ENCODE measurements at regions not wholly inside any gene's neighbourhood (a gene's known extent, or its start where the extent isn't known, plus 50 kb on each side); places are given as distances from the start of the nearest gene placed in this dataset.
"Not testable (repeated sequence)": the region's sequence is repeated elsewhere in the genome, so short reads cannot be mapped to it uniquely, and the experiment has no call there.

GRCh38 chrX:106284431-106285025 lies 116.4 kb downstream of the PWWP3B start:
- no peak overlapping the region for H3K4me3 ChIP-seq
- no peaks in the 10 kb centered on the region for H3K9me3 ChIP-seq
- TF ChIP-seq POLR2AphosphoS5 (IDR thresholded peaks at IDR 0.05; ENCODE audit: insufficient read depth in 1 of 2, low read depth in 1 of 2) (no peak), CTCF (IDR thresholded peaks at IDR 0.05) (no peak), POLR2A (IDR thresholded peaks at IDR 0.05) (no peak)
- no peak for DNase-seq (ENCODE audit: extremely low spot score in 2 of 2)
- H3K27ac ChIP-seq: no peak overlapping the region
- intact Hi-C loops (cut with DNase I): no loop called here
- no peaks in the 10 kb centered on the region for H3K36me3 ChIP-seq
- H3K27me3 ChIP-seq: no peaks in the 10 kb centered on the region
- no peaks in the 10 kb centered on the region for H3K4me1 ChIP-seq

- H3K27me3 ChIP-seq: no peaks in the 10 kb centered on the region
- H3K27ac ChIP-seq: no peak overlapping the region
- no peaks in the 10 kb centered on the region for H3K4me1 ChIP-seq
- TF ChIP-seq POLR2A (IDR thresholded peaks at IDR 0.05) (no peak), CTCF (IDR thresholded peaks at IDR 0.05) (no peak)
- H3K36me3 ChIP-seq: no peaks in the 10 kb centered on the region
- intact Hi-C loops (cut with DNase I): no loop called here
- H3K4me3 ChIP-seq: no peak overlapping the region
- H3K9me3 ChIP-seq: no peaks in the 10 kb centered on the region
- no peak for DNase-seq (ENCODE audit: extremely low spot score in 2 of 2)
These were observed 118.0 kb downstream of the PWWP3B start for GRCh38 chrX:106286053-106286650.

- H3K9me3 ChIP-seq; H3K27me3 ChIP-seq; intact Hi-C loops (cut with DNase I); DNase-seq (ENCODE audit: extremely low spot score in 2 of 2); H3K4me1 ChIP-seq; H3K36me3 ChIP-seq; H3K27ac ChIP-seq; H3K4me3 ChIP-seq: not testable (repeated sequence)
These were observed 122.7 kb downstream of the PWWP3B start for GRCh38 chrX:106290778-106291177.

GRCh38 chrX:106291779-106292390 lies 123.8 kb downstream of the PWWP3B start:
- H3K4me1 ChIP-seq; DNase-seq (ENCODE audit: extremely low spot score in 2 of 2): not testable (repeated sequence)

GRCh38 chrX:106300239-106300638 lies 132.1 kb downstream of the PWWP3B start:
- H3K9me3 ChIP-seq: no peaks in the 10 kb centered on the region
- intact Hi-C loops (cut with DNase I): no loop called here
- no peak overlapping the region for H3K27ac ChIP-seq
- H3K4me1 ChIP-seq: no peaks in the 10 kb centered on the region
- no peaks in the 10 kb centered on the region for H3K27me3 ChIP-seq
- no peaks in the 10 kb centered on the region for H3K36me3 ChIP-seq
- H3K4me3 ChIP-seq: no peak overlapping the region
- no peak for DNase-seq (ENCODE audit: extremely low spot score in 2 of 2)
- TF ChIP-seq POLR2AphosphoS5 (IDR thresholded peaks at IDR 0.05; ENCODE audit: insufficient read depth in 1 of 2, low read depth in 1 of 2) (no peak), POLR2A (IDR thresholded peaks at IDR 0.05) (no peak), CTCF (IDR thresholded peaks at IDR 0.05) (no peak)

More at GRCh38 chrX:106291779-106292390, 123.8 kb downstream of the PWWP3B start:
- H3K9me3 ChIP-seq; H3K27me3 ChIP-seq; H3K27ac ChIP-seq; intact Hi-C loops (cut with DNase I); H3K4me3 ChIP-seq; H3K36me3 ChIP-seq: not testable (repeated sequence)

- no peak for DNase-seq (ENCODE audit: extremely low spot score in 2 of 2)
- Histone ChIP-seq H3K36me3 (no peaks in the 10 kb centered on the region), H3K9me3 (no peaks in the 10 kb centered on the region), H3K27me3 (no peaks in the 10 kb centered on the region), H3K27ac (no peak overlapping the region), H3K4me3 (no peak overlapping the region), H3K4me1 (no peaks in the 10 kb centered on the region)
- no peak for TF ChIP-seq POLR2A (IDR thresholded peaks at IDR 0.05)
- TF ChIP-seq CTCF (IDR thresholded peaks at IDR 0.05): no peak
- no peak for TF ChIP-seq POLR2AphosphoS5 (IDR thresholded peaks at IDR 0.05; ENCODE audit: insufficient read depth in 1 of 2, low read depth in 1 of 2)
- intact Hi-C loops (cut with DNase I): no loop called here
These were observed 132.6 kb downstream of the PWWP3B start for GRCh38 chrX:106300656-106301055.

Data from vagina (tissue), 2 donors.